Ishikawa (cell line): ENCODE measurements at regions not wholly inside any gene's neighbourhood (a gene's known extent, or its start where the extent isn't known, plus 50 kb on each side); places are given as distances from the start of the nearest gene placed in this dataset.

Source experiments
- CEBPB ChIP-seq: IDR thresholded peaks from 2 replicates; pipeline ENCODE4 v1.6.1; 2012
- CREB1 ChIP-seq: IDR thresholded peaks from 2 replicates; pipeline ENCODE4 v1.6.1; 2012; ENCODE audit warnings: low read depth
- EGR1 ChIP-seq: IDR thresholded peaks from 2 replicates; pipeline ENCODE4 v1.6.1; 2012
- EP300 ChIP-seq: IDR thresholded peaks from 2 replicates; pipeline ENCODE4 v1.6.1; 2012; ENCODE audit warnings: borderline replicate concordance
- FOXM1 ChIP-seq: IDR thresholded peaks from 2 replicates; pipeline ENCODE4 v1.6.1; 2012; ENCODE audit warnings: low read depth, borderline replicate concordance
- MAX ChIP-seq: IDR thresholded peaks from 2 replicates; pipeline ENCODE4 v1.6.1; 2012
- RAD21 ChIP-seq: IDR thresholded peaks from 2 replicates; pipeline ENCODE4 v1.6.1; 2012; ENCODE audit warnings: low read depth
- REST ChIP-seq: IDR thresholded peaks from 2 replicates; pipeline ENCODE4 v1.6.1; 2012; ENCODE audit warnings: low read depth, mild to moderate bottlenecking
- TAF1 ChIP-seq: IDR thresholded peaks from 2 replicates; pipeline ENCODE4 v1.6.1; 2012; ENCODE audit warnings: low read depth, mild to moderate bottlenecking
- TCF12 ChIP-seq: IDR thresholded peaks from 2 replicates; pipeline ENCODE4 v1.6.1; 2012; ENCODE audit warnings: low read depth
- TEAD4 ChIP-seq: IDR thresholded peaks from 2 replicates; pipeline ENCODE4 v1.6.1; 2012
- YY1 ChIP-seq: IDR thresholded peaks from 2 replicates; pipeline ENCODE4 v1.6.1; 2012; ENCODE audit warnings: low read depth
- TF ChIP-seq, protein P1 (sequence below): IDR thresholded peaks from 2 replicates; pipeline ENCODE4 v1.6.1; 2012

- TF ChIP-seq REST (no peak), YY1 (no peak), TEAD4 (no peak), EP300 (no peak), EGR1 (no peak), TCF12 (no peak), CEBPB (no peak), RAD21 (no peak), TAF1 (no peak), CREB1 (no peak), MAX (no peak), FOXM1 (no peak)
- TF ChIP-seq, protein P1, sequence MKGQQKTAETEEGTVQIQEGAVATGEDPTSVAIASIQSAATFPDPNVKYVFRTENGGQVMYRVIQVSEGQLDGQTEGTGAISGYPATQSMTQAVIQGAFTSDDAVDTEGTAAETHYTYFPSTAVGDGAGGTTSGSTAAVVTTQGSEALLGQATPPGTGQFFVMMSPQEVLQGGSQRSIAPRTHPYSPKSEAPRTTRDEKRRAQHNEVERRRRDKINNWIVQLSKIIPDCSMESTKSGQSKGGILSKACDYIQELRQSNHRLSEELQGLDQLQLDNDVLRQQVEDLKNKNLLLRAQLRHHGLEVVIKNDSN = no peak
Measured at GRCh38 chr9:107705521-107705920, 216.0 kb upstream of the KLF4 start.
